LNCAP (cell line): ENCODE measurements at regions not wholly inside any gene's neighbourhood (a gene's known extent, or its start where the extent isn't known, plus 50 kb on each side); places are given as distances from the start of the nearest gene placed in this dataset.

Source experiments
- CTCF ChIP-seq: fragments of 450-650 bp; IDR thresholded peaks from 2 replicates; pipeline ENCODE4 v1.5.1; 2017; ENCODE audit warnings: mild to moderate bottlenecking

- TF ChIP-seq CTCF: no peak
Measured at GRCh38 chr22:48881326-48881980, 946.2 kb downstream of the BRD1 start.

- no peak for TF ChIP-seq CTCF
Measured at GRCh38 chr22:48880749-48881148, 946.9 kb downstream of the BRD1 start.

- no peak for TF ChIP-seq CTCF
Measured at GRCh38 chr22:48876951-48877350, 950.7 kb downstream of the BRD1 start.

GRCh38 chr22:48874956-48875355, 952.7 kb downstream of the BRD1 start:
- no peak for TF ChIP-seq CTCF

GRCh38 chr22:48873191-48873520, 954.5 kb downstream of the BRD1 start:
- TF ChIP-seq CTCF: no peak

- TF ChIP-seq CTCF: no peak
Measured at GRCh38 chr22:48872271-48873190, 955.1 kb downstream of the BRD1 start.

- no peak for TF ChIP-seq CTCF
Measured at GRCh38 chr22:48871176-48871840, 956.4 kb downstream of the BRD1 start.
